ENCODE measurements at regions not wholly inside any gene's neighbourhood (a gene's known extent, or its start where the extent isn't known, plus 50 kb on each side); places are given as distances from the start of the nearest gene placed in this dataset.

DNA sequence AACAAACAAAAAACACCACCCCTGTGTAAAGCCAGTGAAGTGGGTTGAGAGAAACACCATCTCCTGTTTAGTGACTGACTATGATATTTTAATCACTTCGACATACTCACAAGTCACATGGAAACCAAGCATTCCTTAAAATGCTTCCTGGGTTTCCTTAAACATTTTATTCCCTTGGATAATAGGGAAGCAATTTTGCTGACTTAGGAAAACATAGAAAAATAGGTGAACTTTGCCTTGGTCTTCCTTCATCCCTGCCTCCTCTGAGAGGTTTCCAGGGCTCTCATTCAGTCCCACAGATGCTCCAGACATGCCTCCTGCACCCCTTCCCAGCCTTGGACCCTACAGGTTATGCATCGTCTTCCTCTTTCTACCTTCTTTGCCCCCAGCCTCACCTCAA, 122.6 kb upstream of the SERPINE2 start:
- Histone ChIP-seq H3K4me3 (ENCODE audit: low read depth, low read length, poor library complexity, severe bottlenecking) (no peak overlapping the region), H4K20me1 (ENCODE audit: insufficient read depth, low read length) (no peaks in the 10 kb centered on the region), H3K4me1 (ENCODE audit: insufficient read depth, low read length, poor library complexity, severe bottlenecking) (no peaks in the 10 kb centered on the region), H3K9me3 (ENCODE audit: low read length) (no peaks in the 10 kb centered on the region), H3K4me2 (ENCODE audit: low read length) (no peak overlapping the region), H3K9me2 (ENCODE audit: insufficient read depth, low read length) (no peaks in the 10 kb centered on the region), H2AFZ (ENCODE audit: low read length) (no peak overlapping the region), H3K36me3 (ENCODE audit: insufficient read depth, low read length) (no peaks in the 10 kb centered on the region), H3K79me2 (ENCODE audit: insufficient read depth, low read depth, low read length) (no peaks in the 10 kb centered on the region), H3K27ac (ENCODE audit: low read depth, low read length, poor library complexity, severe bottlenecking) (no peak overlapping the region)
- ChIA-PET CTCF (ENCODE audit: unreplicated experiment) (no interaction called here), POLR2A (no interaction called here)
- intact Hi-C loops (cut with micrococcal nuclease; ENCODE audit: unreplicated experiment), result no loop called here
- BruUV-seq (replicated peaks), result no TSS peak
- no peak for DNase-seq (ENCODE audit: low spot score)
- no peak for TF ChIP-seq EZH2phosphoT487 (IDR thresholded peaks at IDR 0.05; ENCODE audit: borderline replicate concordance, low read depth, low read length)
- TF ChIP-seq, protein P1, sequence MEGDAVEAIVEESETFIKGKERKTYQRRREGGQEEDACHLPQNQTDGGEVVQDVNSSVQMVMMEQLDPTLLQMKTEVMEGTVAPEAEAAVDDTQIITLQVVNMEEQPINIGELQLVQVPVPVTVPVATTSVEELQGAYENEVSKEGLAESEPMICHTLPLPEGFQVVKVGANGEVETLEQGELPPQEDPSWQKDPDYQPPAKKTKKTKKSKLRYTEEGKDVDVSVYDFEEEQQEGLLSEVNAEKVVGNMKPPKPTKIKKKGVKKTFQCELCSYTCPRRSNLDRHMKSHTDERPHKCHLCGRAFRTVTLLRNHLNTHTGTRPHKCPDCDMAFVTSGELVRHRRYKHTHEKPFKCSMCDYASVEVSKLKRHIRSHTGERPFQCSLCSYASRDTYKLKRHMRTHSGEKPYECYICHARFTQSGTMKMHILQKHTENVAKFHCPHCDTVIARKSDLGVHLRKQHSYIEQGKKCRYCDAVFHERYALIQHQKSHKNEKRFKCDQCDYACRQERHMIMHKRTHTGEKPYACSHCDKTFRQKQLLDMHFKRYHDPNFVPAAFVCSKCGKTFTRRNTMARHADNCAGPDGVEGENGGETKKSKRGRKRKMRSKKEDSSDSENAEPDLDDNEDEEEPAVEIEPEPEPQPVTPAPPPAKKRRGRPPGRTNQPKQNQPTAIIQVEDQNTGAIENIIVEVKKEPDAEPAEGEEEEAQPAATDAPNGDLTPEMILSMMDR (conservative IDR thresholded peaks at IDR 0.05; ENCODE audit: low read length), result no peak

DNA sequence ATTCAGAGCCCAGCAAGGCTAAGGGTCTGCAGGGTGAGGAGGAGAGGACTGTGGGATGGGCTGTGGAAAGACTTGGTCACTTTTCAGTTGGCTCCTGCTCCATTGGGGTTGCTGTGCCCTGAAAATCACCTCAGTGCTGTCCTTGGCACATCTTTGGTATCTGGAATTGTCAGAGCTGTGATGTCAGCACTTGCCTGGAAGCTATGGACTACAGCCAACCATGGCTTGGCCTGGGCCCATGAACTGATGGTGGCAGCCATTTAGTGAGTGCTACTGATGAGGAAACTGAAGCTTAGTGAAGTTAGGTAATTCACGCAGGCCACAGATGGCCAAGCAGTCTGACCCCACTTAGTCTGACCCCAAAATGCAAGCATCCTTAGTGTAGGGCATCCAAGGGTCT, 121.8 kb upstream of the SERPINE2 start:
- no peak overlapping the region for H3K4me2 ChIP-seq (ENCODE audit: low read length)
- no peak overlapping the region for H2AFZ ChIP-seq (ENCODE audit: low read length)
- CTCF ChIA-PET (ENCODE audit: unreplicated experiment), result no interaction called here
- H3K36me3 ChIP-seq (ENCODE audit: insufficient read depth, low read length), result no peaks in the 10 kb centered on the region
- H4K20me1 ChIP-seq (ENCODE audit: insufficient read depth, low read length), result no peaks in the 10 kb centered on the region
- no TSS peak for BruUV-seq (replicated peaks)
- no peak overlapping the region for H3K4me3 ChIP-seq (ENCODE audit: low read depth, low read length, poor library complexity, severe bottlenecking)
- TF ChIP-seq, protein P1 (conservative IDR thresholded peaks at IDR 0.05; ENCODE audit: low read length), result no peak
- no peak for TF ChIP-seq EZH2phosphoT487 (IDR thresholded peaks at IDR 0.05; ENCODE audit: borderline replicate concordance, low read depth, low read length)
- POLR2A ChIA-PET, result no interaction called here
- H3K9me3 ChIP-seq (ENCODE audit: low read length), result no peaks in the 10 kb centered on the region
- no peaks in the 10 kb centered on the region for H3K4me1 ChIP-seq (ENCODE audit: insufficient read depth, low read length, poor library complexity, severe bottlenecking)
- no peaks in the 10 kb centered on the region for H3K9me2 ChIP-seq (ENCODE audit: insufficient read depth, low read length)
- no peak for DNase-seq (ENCODE audit: low spot score)
- intact Hi-C loops (cut with micrococcal nuclease; ENCODE audit: unreplicated experiment), result no loop called here
- no peak overlapping the region for H3K27ac ChIP-seq (ENCODE audit: low read depth, low read length, poor library complexity, severe bottlenecking)
- H3K79me2 ChIP-seq (ENCODE audit: insufficient read depth, low read depth, low read length), result no peaks in the 10 kb centered on the region

DNA sequence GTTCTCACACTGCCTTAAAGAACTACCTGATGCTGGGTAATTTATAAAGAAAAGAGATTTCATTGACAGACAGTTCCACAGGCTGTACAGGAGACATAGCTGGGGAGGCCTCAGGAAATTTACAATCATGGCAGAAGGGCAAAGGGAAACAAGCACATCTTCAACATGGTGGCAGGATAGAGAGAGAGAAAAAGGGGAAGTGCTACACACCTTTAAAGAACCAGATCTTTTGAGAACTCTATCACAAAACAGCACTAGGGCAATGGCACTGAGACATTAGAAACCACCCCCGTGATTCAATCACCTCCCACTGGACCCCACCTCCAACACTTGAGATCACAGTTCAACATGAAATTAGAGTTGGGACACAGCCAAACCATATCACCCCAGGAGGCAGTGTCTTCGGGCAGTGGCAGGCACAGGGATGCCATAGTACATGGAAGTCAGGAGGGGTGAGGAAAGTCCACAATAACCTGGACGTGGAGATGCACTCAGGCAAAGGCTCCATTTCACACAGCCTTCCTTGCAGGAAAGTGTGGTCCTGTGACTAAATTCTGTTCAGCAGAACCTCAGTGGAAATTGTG, 120.4 kb upstream of the SERPINE2 start:
- no TSS peak for BruUV-seq (replicated peaks)
- CTCF ChIA-PET (ENCODE audit: unreplicated experiment), result no interaction called here

More for the DNA sequence above, 120.4 kb upstream of the SERPINE2 start:
- H3K27ac ChIP-seq (ENCODE audit: low read depth, low read length, poor library complexity, severe bottlenecking), result no peak overlapping the region
- POLR2A ChIA-PET, result interaction anchor here (0.6 kb wide), 1 partner anchor 1572 kb away, joined by 3 read pairs; no protein-coding TSS in a partner anchor
- H3K9me2 ChIP-seq (ENCODE audit: insufficient read depth, low read length), result no peaks in the 10 kb centered on the region
- no peak overlapping the region for H3K4me3 ChIP-seq (ENCODE audit: low read depth, low read length, poor library complexity, severe bottlenecking)
- DNase-seq (ENCODE audit: low spot score), result no peak
- H3K79me2 ChIP-seq (ENCODE audit: insufficient read depth, low read depth, low read length), result no peaks in the 10 kb centered on the region
- TF ChIP-seq, protein P1 (conservative IDR thresholded peaks at IDR 0.05; ENCODE audit: low read length), result no peak
- no peak for TF ChIP-seq EZH2phosphoT487 (IDR thresholded peaks at IDR 0.05; ENCODE audit: borderline replicate concordance, low read depth, low read length)
- no peak overlapping the region for H3K4me2 ChIP-seq (ENCODE audit: low read length)
- H3K36me3 ChIP-seq (ENCODE audit: insufficient read depth, low read length), result no peaks in the 10 kb centered on the region
- H3K9me3 ChIP-seq (ENCODE audit: low read length), result no peaks in the 10 kb centered on the region
- no peaks in the 10 kb centered on the region for H3K4me1 ChIP-seq (ENCODE audit: insufficient read depth, low read length, poor library complexity, severe bottlenecking)
- no peaks in the 10 kb centered on the region for H4K20me1 ChIP-seq (ENCODE audit: insufficient read depth, low read length)
- no peak overlapping the region for H2AFZ ChIP-seq (ENCODE audit: low read length)
- intact Hi-C loops (cut with micrococcal nuclease; ENCODE audit: unreplicated experiment), result no loop called here

All from OCI-LY7 (cell line).